Peyer's patch (tissue), 4 donors: ENCODE measurements at regions not wholly inside any gene's neighbourhood (a gene's known extent, or its start where the extent isn't known, plus 50 kb on each side); places are given as distances from the start of the nearest gene placed in this dataset.

Source experiments
- CTCF ChIP-seq, 6 experiments: fragments of 450-650 bp in 4 of 6; fragments of 200-600 bp in 2 of 6; sonication (generic) in 1 of 6; IDR thresholded peaks; one replicate each; pipeline ENCODE4 v1.5.1; 2017 to 2019; ENCODE audit warnings: antibody characterized with exemption in 6 of 6, mild to moderate bottlenecking in 3 of 6, moderate library complexity in 1 of 6
- POLR2A ChIP-seq, 2 donors: fragments of 450-650 bp; IDR thresholded peaks; one replicate each; pipeline ENCODE4 v1.5.1; 2017; ENCODE audit warnings: antibody characterized with exemption in 2 of 2, mild to moderate bottlenecking in 2 of 2, moderate library complexity in 2 of 2

GRCh38 chr22:49051491-49052022, 776.1 kb downstream of the BRD1 start:
- TF ChIP-seq POLR2A (IDR thresholded peaks at IDR 0.05) (no peak), CTCF (IDR thresholded peaks at IDR 0.05) (no peak)
